Body of pancreas (tissue), 4 donors: ENCODE measurements at regions not wholly inside any gene's neighbourhood (a gene's known extent, or its start where the extent isn't known, plus 50 kb on each side); places are given as distances from the start of the nearest gene placed in this dataset.

Experiments used
- CTCF ChIP-seq, 7 experiments: fragments of 450-650 bp in 4 of 7; fragments of 200-600 bp in 3 of 7; sonication (generic) in 3 of 7; IDR thresholded peaks; one replicate each; pipeline ENCODE4 v1.5.1; 2016 to 2019; ENCODE audit warnings: antibody characterized with exemption in 7 of 7
- POLR2A ChIP-seq, 3 donors: fragments of 450-650 bp; IDR thresholded peaks; one replicate each; pipeline ENCODE4 v1.6.1; 2016; ENCODE audit warnings: antibody characterized with exemption in 3 of 3, mild to moderate bottlenecking in 2 of 3

GRCh38 chr12:103182299-103182698 is 224.8 kb downstream of the ASCL1 start:
- no peak for TF ChIP-seq CTCF (IDR thresholded peaks at IDR 0.05)
- no peak for TF ChIP-seq POLR2A (IDR thresholded peaks at IDR 0.05)
